SK-N-SH treated with all-trans-retinoic acid at 6 μM for 48 hours (cell line): ENCODE measurements at regions not wholly inside any gene's neighbourhood (a gene's known extent, or its start where the extent isn't known, plus 50 kb on each side); places are given as distances from the start of the nearest gene placed in this dataset.

Experiments
- ATAC-seq: fragments of 200-7000 bp; cut with Tn5 transposase; 3 replicates; pipeline ENCODE4 v1.9.1; 2020; ENCODE audit warnings: mild to moderate bottlenecking, moderate library complexity
- ARNTL ChIP-seq: fragments of 450-650 bp; formaldehyde crosslinking; IDR thresholded peaks from 2 replicates; pipeline ENCODE4 v1.5.0; 2020; ENCODE audit warnings: low read depth, mild to moderate bottlenecking, moderate library complexity, borderline replicate concordance
- BACH2 ChIP-seq: fragments of 250-450 bp; sonication (Bioruptor Pico); IDR thresholded peaks from 2 replicates; pipeline ENCODE4 v1.9.0; 2021; ENCODE audit warnings: mild to moderate bottlenecking, borderline replicate concordance
- CREB5 ChIP-seq: fragments of 250-450 bp; sonication (Bioruptor Pico); IDR thresholded peaks from 2 replicates; pipeline ENCODE4 v1.5.1; 2020; ENCODE audit warnings: low read depth, mild to moderate bottlenecking, moderate library complexity
- CSDC2 ChIP-seq: fragments of 250-450 bp; sonication (Bioruptor Pico); IDR thresholded peaks from 2 replicates; pipeline ENCODE4 v1.5.0; 2020; ENCODE audit warnings: mild to moderate bottlenecking, moderate library complexity
- ESRRG ChIP-seq: fragments of 250-450 bp; sonication (Bioruptor Pico); IDR thresholded peaks from 2 replicates; pipeline ENCODE4 v1.6.1; 2021; ENCODE audit warnings: mild to moderate bottlenecking
- GLIS3 ChIP-seq: fragments of 250-450 bp; sonication (Bioruptor Pico); IDR thresholded peaks from 2 replicates; pipeline ENCODE4 v1.5.0; 2020; ENCODE audit warnings: mild to moderate bottlenecking, moderate library complexity
- ISL1 ChIP-seq: fragments of 250-450 bp; sonication (Bioruptor Pico); IDR thresholded peaks from 2 replicates; pipeline ENCODE4 v2.1.2; 2022; ENCODE audit warnings: mild to moderate bottlenecking, moderate library complexity
- OSR1 ChIP-seq: fragments of 250-450 bp; sonication (Bioruptor Pico); IDR thresholded peaks from 2 replicates; pipeline ENCODE4 v1.8.0; 2022; ENCODE audit warnings: moderate library complexity, mild to moderate bottlenecking, inconsistent platforms
- PPARA ChIP-seq: fragments of 250-450 bp; sonication (Bioruptor Pico); IDR thresholded peaks from 2 replicates; pipeline ENCODE4 v1.5.0; 2020; ENCODE audit warnings: mild to moderate bottlenecking, borderline replicate concordance
- RARB ChIP-seq: fragments of 250-450 bp; sonication (Bioruptor Pico); IDR thresholded peaks from 2 replicates; pipeline ENCODE4 v1.8.0; 2021; ENCODE audit warnings: mild to moderate bottlenecking, moderate library complexity
- SNAI2 ChIP-seq: fragments of 250-450 bp; sonication (Bioruptor Pico); IDR thresholded peaks from 2 replicates; pipeline ENCODE4 v1.5.0; 2020; ENCODE audit warnings: mild to moderate bottlenecking, moderate library complexity
- TCF4 ChIP-seq: fragments of 250-450 bp; sonication (Bioruptor Pico); IDR thresholded peaks from 2 replicates; pipeline ENCODE4 v1.8.0; 2021; ENCODE audit warnings: mild to moderate bottlenecking, moderate library complexity, borderline replicate concordance
- TOX ChIP-seq: fragments of 250-450 bp; sonication (Bioruptor Pico); IDR thresholded peaks from 2 replicates; pipeline ENCODE4 v1.8.0; 2021; ENCODE audit warnings: mild to moderate bottlenecking, moderate library complexity, borderline replicate concordance
- TSHZ2 ChIP-seq: fragments of 250-450 bp; sonication (Bioruptor Pico); IDR thresholded peaks from 2 replicates; pipeline ENCODE4 v1.5.0; 2020; ENCODE audit warnings: mild to moderate bottlenecking, moderate library complexity
- ZFP3 ChIP-seq: fragments of 250-450 bp; sonication (Bioruptor Pico); IDR thresholded peaks from 2 replicates; pipeline ENCODE4 v1.5.0; 2020; ENCODE audit warnings: mild to moderate bottlenecking, moderate library complexity
- ZFP30 ChIP-seq: fragments of 450-650 bp; formaldehyde crosslinking; IDR thresholded peaks from 2 replicates; pipeline ENCODE4 v1.5.0; 2022; ENCODE audit warnings: mild to moderate bottlenecking, moderate library complexity
- ZNF565 ChIP-seq: fragments of 450-650 bp; formaldehyde crosslinking; conservative IDR thresholded peaks from 2 replicates; pipeline ENCODE4 v1.5.0; 2020; ENCODE audit warnings: low read depth, mild to moderate bottlenecking, moderate library complexity
- ZNF70 ChIP-seq: fragments of 450-650 bp; formaldehyde crosslinking; IDR thresholded peaks from 2 replicates; pipeline ENCODE4 v1.5.0; 2020; ENCODE audit warnings: mild to moderate bottlenecking, moderate library complexity
- ZNF8 ChIP-seq: fragments of 450-650 bp; formaldehyde crosslinking; IDR thresholded peaks from 2 replicates; pipeline ENCODE4 v1.5.0; 2020; ENCODE audit warnings: mild to moderate bottlenecking, moderate library complexity
- TF ChIP-seq, protein P1 (sequence below): fragments of 250-450 bp; sonication (Bioruptor Pico); IDR thresholded peaks from 2 replicates; pipeline ENCODE4 v1.8.0; 2021; ENCODE audit warnings: low read depth, mild to moderate bottlenecking, moderate library complexity, borderline replicate concordance
- TF ChIP-seq, protein P2 (sequence below): fragments of 250-450 bp; sonication (Bioruptor Pico); IDR thresholded peaks from 2 replicates; pipeline ENCODE4 v1.5.1; 2021; ENCODE audit warnings: mild to moderate bottlenecking, moderate library complexity

- TF ChIP-seq, protein P1, sequence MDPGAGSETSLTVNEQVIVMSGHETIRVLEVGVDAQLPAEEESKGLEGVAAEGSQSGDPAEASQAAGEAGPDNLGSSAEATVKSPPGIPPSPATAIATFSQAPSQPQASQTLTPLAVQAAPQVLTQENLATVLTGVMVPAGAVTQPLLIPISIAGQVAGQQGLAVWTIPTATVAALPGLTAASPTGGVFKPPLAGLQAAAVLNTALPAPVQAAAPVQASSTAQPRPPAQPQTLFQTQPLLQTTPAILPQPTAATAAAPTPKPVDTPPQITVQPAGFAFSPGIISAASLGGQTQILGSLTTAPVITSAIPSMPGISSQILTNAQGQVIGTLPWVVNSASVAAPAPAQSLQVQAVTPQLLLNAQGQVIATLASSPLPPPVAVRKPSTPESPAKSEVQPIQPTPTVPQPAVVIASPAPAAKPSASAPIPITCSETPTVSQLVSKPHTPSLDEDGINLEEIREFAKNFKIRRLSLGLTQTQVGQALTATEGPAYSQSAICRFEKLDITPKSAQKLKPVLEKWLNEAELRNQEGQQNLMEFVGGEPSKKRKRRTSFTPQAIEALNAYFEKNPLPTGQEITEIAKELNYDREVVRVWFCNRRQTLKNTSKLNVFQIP (CRISPR knock-in tag): no peak
- TF ChIP-seq SNAI2 (CRISPR knock-in tag): no peak
- no peak for TF ChIP-seq CSDC2
- no peak for TF ChIP-seq ZNF70
- TF ChIP-seq OSR1 (CRISPR knock-in tag): no peak
- no peak for TF ChIP-seq TCF4 (CRISPR knock-in tag)
- TF ChIP-seq ZFP30 (CRISPR knock-in tag): no peak
- no peak for TF ChIP-seq ZNF8
- TF ChIP-seq PPARA: no peak
- TF ChIP-seq ISL1: no peak
- TF ChIP-seq ZFP3 (CRISPR knock-in tag): no peak
- no peak for TF ChIP-seq ESRRG (CRISPR knock-in tag)
- no peak for TF ChIP-seq GLIS3 (CRISPR knock-in tag)
- no peak for TF ChIP-seq ARNTL (CRISPR knock-in tag)
- no peak for TF ChIP-seq BACH2
- TF ChIP-seq, all 23 proteins: peak for 0
- ATAC-seq: no peak
These were observed 1037.4 kb upstream of the TMPRSS15 start for GRCh38 chr21:19440792-19441655.

DNA sequence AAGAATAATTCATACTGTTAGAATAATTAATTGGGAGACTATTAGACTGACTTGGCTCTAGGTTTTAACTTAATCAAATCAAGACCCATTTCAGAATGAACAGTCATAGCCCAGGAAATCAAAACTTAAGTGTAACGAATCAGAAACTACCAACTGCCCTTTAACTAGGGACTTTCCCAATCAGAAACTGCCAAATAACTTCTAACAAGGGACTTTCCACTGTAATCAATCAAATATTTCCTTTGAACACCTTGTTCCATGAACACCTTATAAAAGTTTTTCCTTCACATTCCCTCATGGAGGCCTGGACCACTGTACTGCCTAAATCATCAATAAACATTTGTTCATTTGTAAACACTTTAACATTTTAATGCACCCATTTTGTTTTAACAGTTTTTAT lies 1054.7 kb upstream of the TMPRSS15 start:
- TF ChIP-seq GLIS3 (CRISPR knock-in tag): no peak
- TF ChIP-seq ZNF565 (CRISPR knock-in tag): no peak
- TF ChIP-seq TCF4 (CRISPR knock-in tag): no peak
- TF ChIP-seq, protein P1 (CRISPR knock-in tag): no peak
- TF ChIP-seq ESRRG (CRISPR knock-in tag): no peak
- no peak for TF ChIP-seq OSR1 (CRISPR knock-in tag)
- TF ChIP-seq ZFP3 (CRISPR knock-in tag): no peak
- no peak for TF ChIP-seq TSHZ2 (CRISPR knock-in tag)
- TF ChIP-seq RARB: no peak
- no peak for TF ChIP-seq PPARA
- TF ChIP-seq ZNF70: no peak
- no peak for TF ChIP-seq ISL1
- no peak for TF ChIP-seq BACH2
- no peak for TF ChIP-seq CREB5 (CRISPR knock-in tag)
- TF ChIP-seq CSDC2: no peak
- TF ChIP-seq TOX (CRISPR knock-in tag): no peak
- no peak for ATAC-seq

GRCh38 chr21:19461481-19462205 lies 1058.1 kb upstream of the TMPRSS15 start:
- ATAC-seq: no peak
- TF ChIP-seq ZNF8: no peak

DNA sequence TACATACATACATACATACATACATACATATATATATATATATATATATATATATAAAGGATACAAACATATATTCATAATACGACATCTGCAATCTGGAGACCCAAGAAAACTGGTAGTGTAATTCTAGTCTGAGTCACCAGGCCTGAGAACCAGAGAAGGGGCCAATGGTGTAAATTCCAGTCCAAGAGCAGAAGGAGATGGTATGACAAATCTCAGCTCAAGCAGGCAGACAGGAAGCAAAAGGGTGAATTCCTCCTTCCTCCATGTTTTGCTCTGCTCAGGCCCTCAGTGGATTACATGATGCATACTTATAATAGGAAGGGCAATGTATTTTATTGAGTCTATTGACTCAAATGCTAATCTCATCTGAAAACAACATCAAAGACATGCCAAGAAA lies 1060.4 kb upstream of the TMPRSS15 start:
- ATAC-seq: no peak
- TF ChIP-seq ZFP3 (CRISPR knock-in tag): no peak
- no peak for TF ChIP-seq GLIS3 (CRISPR knock-in tag)
- TF ChIP-seq ISL1: no peak
- TF ChIP-seq, protein P2, sequence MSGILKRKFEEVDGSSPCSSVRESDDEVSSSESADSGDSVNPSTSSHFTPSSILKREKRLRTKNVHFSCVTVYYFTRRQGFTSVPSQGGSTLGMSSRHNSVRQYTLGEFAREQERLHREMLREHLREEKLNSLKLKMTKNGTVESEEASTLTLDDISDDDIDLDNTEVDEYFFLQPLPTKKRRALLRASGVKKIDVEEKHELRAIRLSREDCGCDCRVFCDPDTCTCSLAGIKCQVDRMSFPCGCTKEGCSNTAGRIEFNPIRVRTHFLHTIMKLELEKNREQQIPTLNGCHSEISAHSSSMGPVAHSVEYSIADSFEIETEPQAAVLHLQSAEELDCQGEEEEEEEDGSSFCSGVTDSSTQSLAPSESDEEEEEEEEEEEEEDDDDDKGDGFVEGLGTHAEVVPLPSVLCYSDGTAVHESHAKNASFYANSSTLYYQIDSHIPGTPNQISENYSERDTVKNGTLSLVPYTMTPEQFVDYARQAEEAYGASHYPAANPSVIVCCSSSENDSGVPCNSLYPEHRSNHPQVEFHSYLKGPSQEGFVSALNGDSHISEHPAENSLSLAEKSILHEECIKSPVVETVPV (CRISPR knock-in tag): no peak
- TF ChIP-seq, protein P1 (CRISPR knock-in tag): no peak
- no peak for TF ChIP-seq TSHZ2 (CRISPR knock-in tag)
